HG03135 (cell line): ENCODE measurements at regions not wholly inside any gene's neighbourhood (a gene's known extent, or its start where the extent isn't known, plus 50 kb on each side); places are given as distances from the start of the nearest gene placed in this dataset.
"Not testable (repeated sequence)": the region's sequence is repeated elsewhere in the genome, so short reads cannot be mapped to it uniquely, and the experiment has no call there.

Experiments
- ATAC-seq: cut with Tn5 transposase; IDR thresholded peaks from one replicate; pipeline ENCODE4 v1.9.1; 2021; ENCODE audit warnings: mild to moderate bottlenecking, moderate library complexity; ENCODE audit not compliant: unreplicated experiment

- ATAC-seq: no peak
These were observed 545.7 kb downstream of the TBL1XR1 start for GRCh38 chr3:176651622-176652021.

- no peak for ATAC-seq
These were observed 546.8 kb downstream of the TBL1XR1 start for GRCh38 chr3:176650478-176650877.

GRCh38 chr3:176647987-176648386 is 549.3 kb downstream of the TBL1XR1 start:
- no peak for ATAC-seq

- ATAC-seq: no peak
These were observed 563.8 kb downstream of the TBL1XR1 start for GRCh38 chr3:176633511-176633910.

- ATAC-seq: no peak
These were observed 564.4 kb downstream of the TBL1XR1 start for GRCh38 chr3:176632925-176633324.

GRCh38 chr3:176631165-176631564 is 566.1 kb downstream of the TBL1XR1 start:
- ATAC-seq: no peak

GRCh38 chr3:176628101-176628639 is 569.1 kb downstream of the TBL1XR1 start:
- ATAC-seq: no peak

GRCh38 chr3:176623468-176624150 is 573.7 kb downstream of the TBL1XR1 start:
- ATAC-seq: no peak

GRCh38 chr3:176619833-176620232 is 577.4 kb downstream of the TBL1XR1 start:
- ATAC-seq: no peak

- ATAC-seq: no peak
These were observed 581.5 kb downstream of the TBL1XR1 start for GRCh38 chr3:176615826-176616225.

- no peak for ATAC-seq
These were observed 585.6 kb downstream of the TBL1XR1 start for GRCh38 chr3:176611703-176612102.

- ATAC-seq: no peak
These were observed 587.9 kb downstream of the TBL1XR1 start for GRCh38 chr3:176609361-176609760.

GRCh38 chr3:176605553-176605952 is 591.7 kb downstream of the TBL1XR1 start:
- not testable (repeated sequence) for ATAC-seq

GRCh38 chr3:176595307-176595706 is 602.0 kb downstream of the TBL1XR1 start:
- no peak for ATAC-seq

GRCh38 chr3:176590722-176591121 is 606.6 kb downstream of the TBL1XR1 start:
- no peak for ATAC-seq

- ATAC-seq: peak; percentile 56
These were observed 610.2 kb downstream of the TBL1XR1 start for GRCh38 chr3:176587089-176587488.

GRCh38 chr3:176584413-176585176 is 612.7 kb downstream of the TBL1XR1 start:
- no peak for ATAC-seq

- ATAC-seq: no peak
These were observed 613.3 kb downstream of the TBL1XR1 start for GRCh38 chr3:176583956-176584355.

GRCh38 chr3:176581589-176581988 is 615.7 kb downstream of the TBL1XR1 start:
- ATAC-seq: no peak

GRCh38 chr3:176579711-176580185 is 617.5 kb downstream of the TBL1XR1 start:
- peak; percentile 64 for ATAC-seq

- ATAC-seq: no peak
These were observed 619.0 kb downstream of the TBL1XR1 start for GRCh38 chr3:176578316-176578715.

GRCh38 chr3:176577447-176577846 is 619.8 kb downstream of the TBL1XR1 start:
- ATAC-seq: no peak
